Retinal pigment epithelial cell (primary cell): ENCODE measurements at regions not wholly inside any gene's neighbourhood (a gene's known extent, or its start where the extent isn't known, plus 50 kb on each side); places are given as distances from the start of the nearest gene placed in this dataset.

Experiments used
- DNase-seq: peaks from one replicate; pipeline ENCODE4 v3.0.0-alpha.2; 2010; ENCODE audit warnings: low read depth
- H3K4me3 ChIP-seq: 2 replicates; pipeline ENCODE4 v1.5.1; 2011; ENCODE audit warnings: mild to moderate bottlenecking, low read length, control low read depth, moderate library complexity
- CTCF ChIP-seq: conservative IDR thresholded peaks from 2 replicates; pipeline ENCODE4 v1.5.1; 2011; ENCODE audit warnings: low read depth, low read length, control low read depth, inconsistent platforms

DNA sequence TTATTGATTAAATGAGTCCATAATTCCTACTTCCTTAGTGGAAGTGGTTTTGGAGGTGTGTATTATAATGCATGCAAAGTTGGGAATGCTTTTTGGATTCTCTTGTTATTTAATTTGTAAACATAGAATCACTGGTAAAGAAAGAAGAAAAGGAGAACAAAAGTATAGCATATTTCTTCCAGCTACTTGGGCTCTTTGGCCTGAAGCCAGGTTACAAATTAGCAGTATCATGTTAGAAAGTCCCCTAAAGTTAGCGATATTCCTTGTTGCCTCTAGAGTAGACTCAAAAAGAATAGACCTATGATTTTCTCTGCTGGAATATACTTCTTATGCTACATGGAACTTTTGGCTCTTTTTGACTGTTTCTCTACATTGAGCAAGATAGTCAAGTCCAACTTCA, 60.6 kb upstream of the CD28 start:
- no peak overlapping the region for H3K4me3 ChIP-seq
- DNase-seq, result no peak
- no peak for TF ChIP-seq CTCF

DNA sequence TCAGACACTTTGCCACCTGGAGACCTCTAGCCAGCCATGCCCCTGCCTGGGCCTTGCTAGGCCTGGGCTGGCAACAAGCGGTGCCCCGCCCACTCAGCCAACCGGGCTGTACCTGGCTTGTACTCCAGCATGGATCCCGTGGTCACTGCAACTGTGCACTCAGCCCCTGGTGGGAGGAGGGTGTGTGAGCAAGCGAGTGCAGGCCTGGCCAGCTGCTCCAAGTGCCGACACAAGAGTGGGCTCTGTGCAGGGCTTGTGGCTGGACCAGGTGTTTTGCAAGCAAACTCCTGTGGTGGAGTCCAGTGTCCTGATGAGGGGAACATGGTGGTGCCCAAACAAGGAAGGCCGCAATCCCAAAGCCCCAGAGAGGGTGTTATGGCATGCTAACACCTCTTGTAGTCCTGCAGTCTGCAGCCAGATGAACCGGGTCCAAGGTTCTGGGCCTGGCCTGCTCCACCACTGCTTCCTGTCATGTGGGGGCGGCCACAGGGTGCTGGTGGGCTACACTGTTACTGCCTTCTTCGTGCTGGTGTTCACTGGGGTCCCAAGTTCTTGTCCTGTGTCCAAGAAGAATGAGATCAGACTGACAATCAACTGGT, 60.1 kb upstream of the CD28 start:
- no peak for DNase-seq
- no peak for TF ChIP-seq CTCF
- no peak overlapping the region for H3K4me3 ChIP-seq

- TF ChIP-seq CTCF, result no peak
- DNase-seq, result no peak
- no peak overlapping the region for H3K4me3 ChIP-seq
These were observed 59.5 kb upstream of the CD28 start for GRCh38 chr2:203646961-203647360.

GRCh38 chr2:203647579-203647978, 58.9 kb upstream of the CD28 start:
- no peak for DNase-seq
- no peak for TF ChIP-seq CTCF
- H3K4me3 ChIP-seq, result no peak overlapping the region

DNA sequence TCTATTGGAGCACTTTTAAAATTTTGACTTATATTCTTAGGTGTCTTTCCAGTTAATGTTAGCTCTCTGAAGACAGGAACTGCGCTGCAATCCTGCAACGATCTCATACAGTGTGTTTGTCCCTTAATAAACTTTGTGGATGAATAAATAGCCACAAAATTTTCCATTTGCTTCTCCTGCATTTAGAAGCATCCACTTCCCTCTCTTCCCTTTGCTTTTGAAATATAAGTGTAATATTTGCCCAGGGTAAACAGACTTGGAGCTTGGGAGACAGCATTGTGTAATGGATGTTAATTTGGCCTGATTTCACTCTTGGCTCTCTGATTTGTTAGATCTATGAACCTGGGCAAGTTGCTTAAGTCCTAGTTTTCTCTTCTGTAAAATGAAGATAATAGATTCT, 58.2 kb upstream of the CD28 start:
- H3K4me3 ChIP-seq, result no peak overlapping the region
- no peak for TF ChIP-seq CTCF
- DNase-seq, result no peak

- no peak overlapping the region for H3K4me3 ChIP-seq
- TF ChIP-seq CTCF, result no peak
These were observed 57.1 kb upstream of the CD28 start for GRCh38 chr2:203649176-203649814.

More at GRCh38 chr2:203649176-203649814, 57.1 kb upstream of the CD28 start:
- no peak for DNase-seq
